GM12878 (cell line): ENCODE measurements at regions not wholly inside any gene's neighbourhood (a gene's known extent, or its start where the extent isn't known, plus 50 kb on each side); places are given as distances from the start of the nearest gene placed in this dataset.

Experiments
- ATAC-seq: fragments of 200-7000 bp; cut with Tn5 transposase; 3 replicates; pipeline ENCODE4 v1.9.1; 2020; ENCODE audit warnings: mild to moderate bottlenecking, moderate library complexity
- BruUV-seq: library from RNA; stranded (reverse); fragments of 400-500 nt; replicated peaks from 2 replicates; lab custom pipeline; 2021; lab: Mats Ljungman, UMichigan
- CTCF ChIA-PET: fragments of 300-600 bp; sonication (Branson Sonifier 250); formaldehyde crosslinking; extraction: SDS; loops from one replicate; lab custom pipeline; 2021; ENCODE audit warnings: inconsistent platforms; lab: Yijun Ruan, JAX
- POLR2A ChIA-PET: fragments of 350-600 bp; formaldehyde crosslinking; extraction: SDS; loops from one replicate; lab custom pipeline; 2021; ENCODE audit warnings: inconsistent platforms; lab: Charles Lee
- RAD21 ChIA-PET: fragments of 300-600 bp; sonication (Branson Sonifier 250); formaldehyde crosslinking; loops from one replicate; lab custom pipeline; 2023; ENCODE audit warnings: antibody characterized with exemption; ENCODE audit not compliant: unreplicated experiment; lab: Charles Lee
- SMC1A ChIA-PET: fragments of 300-600 bp; sonication (Branson Sonifier 250); formaldehyde crosslinking; loops from one replicate; lab custom pipeline; 2023; ENCODE audit not compliant: unreplicated experiment, uncharacterized antibody; lab: Charles Lee
- DNase-seq: peaks from one replicate; pipeline ENCODE4 v3.0.0-alpha.2; 2011; ENCODE audit warnings: low read depth, low spot score
- FAIRE-seq: peaks from 3 replicates; lab custom pipeline; 2011; peaks lifted over from hg19 to GRCh38; lab: Jason Lieb, UNC
- H2AFZ ChIP-seq: 2 replicates; pipeline ENCODE4 v1.6.0; 2011; ENCODE audit warnings: low read depth, low read length, control low read depth; ENCODE audit not compliant: control insufficient read depth
- H3K27ac ChIP-seq: 2 replicates; pipeline ENCODE4 v1.5.1; 2011; ENCODE audit warnings: control low read depth; ENCODE audit not compliant: control insufficient read depth, insufficient read depth
- H3K27me3 ChIP-seq, 2 experiments: replicated peaks in 1 of 2; 2 replicates each; pipeline versions ENCODE4 v1.6.0 to v1.6.1; 2011; ENCODE audit warnings: low read length in 1 of 2; ENCODE audit not compliant: control insufficient read depth in 2 of 2, insufficient read depth in 2 of 2
- H3K36me3 ChIP-seq, 2 experiments: 2 replicates each; pipeline ENCODE4 v1.5.1; 2011; ENCODE audit warnings: low read length in 1 of 2; ENCODE audit not compliant: control insufficient read depth in 2 of 2, insufficient read depth in 2 of 2
- H3K4me1 ChIP-seq: 2 replicates; pipeline ENCODE4 v1.6.1; 2011; ENCODE audit warnings: mild to moderate bottlenecking, low read length, moderate library complexity, mixed read lengths; ENCODE audit not compliant: control insufficient read depth, insufficient read depth
- H3K4me2 ChIP-seq: 2 replicates; pipeline ENCODE4 v1.6.0; 2011; ENCODE audit warnings: control low read depth; ENCODE audit not compliant: control insufficient read depth, insufficient read depth
- H3K4me3 ChIP-seq: fragments of 200-600 bp; sonication (generic); 2 replicates; pipeline ENCODE4 v1.5.1; 2016
- H3K79me2 ChIP-seq: 2 replicates; pipeline ENCODE4 v1.6.0; 2011; ENCODE audit warnings: low read length; ENCODE audit not compliant: control insufficient read depth, insufficient read depth
- H3K9ac ChIP-seq: 2 replicates; pipeline ENCODE4 v1.8.0; 2011; ENCODE audit warnings: low read length, control low read depth, mixed read lengths; ENCODE audit not compliant: control insufficient read depth, insufficient read depth
- H3K9me3 ChIP-seq: replicated peaks from 3 replicates; pipeline ENCODE4 v1.5.1; 2011; ENCODE audit warnings: mild to moderate bottlenecking, low read length; ENCODE audit not compliant: control insufficient read depth, insufficient read depth
- H4K20me1 ChIP-seq: 2 replicates; pipeline ENCODE4 v1.6.0; 2011; ENCODE audit not compliant: control insufficient read depth, insufficient read depth
- CEBPB ChIP-seq, 2 experiments: fragments of 150-350 bp in 1 of 2; IDR thresholded peaks; 2 replicates each; pipeline ENCODE4 v1.6.1; 2012 to 2014; ENCODE audit warnings: low read depth in 2 of 2, low read length in 2 of 2, borderline replicate concordance in 1 of 2, inconsistent platforms in 1 of 2
- CHD2 ChIP-seq: IDR thresholded peaks from 2 replicates; pipeline ENCODE4 v1.6.1; 2011; ENCODE audit warnings: low read depth, low read length, improper control_type of control experiment, borderline replicate concordance
- NFIC ChIP-seq: IDR thresholded peaks from 2 replicates; pipeline ENCODE4 v1.6.1; 2012; ENCODE audit warnings: low read depth, mild to moderate bottlenecking, inconsistent platforms, low read length, moderate library complexity
- NFXL1 ChIP-seq: fragments of 450-650 bp; IDR thresholded peaks from 2 replicates; pipeline ENCODE4 v1.6.1; 2017; ENCODE audit warnings: antibody characterized with exemption, mild to moderate bottlenecking, borderline replicate concordance
- NKRF ChIP-seq: fragments of 450-650 bp; conservative IDR thresholded peaks from 2 replicates; pipeline ENCODE4 v1.6.1; 2017; ENCODE audit warnings: mild to moderate bottlenecking, moderate library complexity
- NR2C2 ChIP-seq: IDR thresholded peaks from 2 replicates; pipeline ENCODE4 v1.6.1; 2011; ENCODE audit warnings: borderline replicate concordance, low read depth; ENCODE audit not compliant: control insufficient read depth, insufficient read length
- POLR2A ChIP-seq: IDR thresholded peaks from 2 replicates; pipeline ENCODE4 v1.6.1; 2011; ENCODE audit warnings: low read depth, mild to moderate bottlenecking, low read length
- RAD51 ChIP-seq: fragments of 450-650 bp; IDR thresholded peaks from 2 replicates; pipeline ENCODE4 v1.6.1; 2016; ENCODE audit warnings: moderate library complexity, mild to moderate bottlenecking, inconsistent platforms
- SP1 ChIP-seq: IDR thresholded peaks from one replicate; pipeline ENCODE4 v1.6.1; 2011; ENCODE audit warnings: low read depth, low read length
- ZNF24 ChIP-seq: fragments of 450-650 bp; IDR thresholded peaks from 2 replicates; pipeline ENCODE4 v1.6.1; 2017; ENCODE audit warnings: antibody characterized with exemption, mild to moderate bottlenecking
- WGBS: methylation state at CpG from one replicate; pipeline ENCODE4 v1.1.6; 2016; ENCODE audit warnings: low lambda C conversion rate; ENCODE audit not compliant: insufficient replicate concordance, insufficient coverage; ENCODE audit errors: missing lambda C conversion rate; 5-methylcytosine and 5-hydroxymethylcytosine counted together
- in situ Hi-C: fragments of 300-500 bp; cut with MboI; formaldehyde crosslinking; loops from 9 replicates; pipeline ENCODE4 v1.14.3; 2018; ENCODE audit warnings: mixed read lengths
- intact Hi-C: fragments of 100-400 bp; cut with micrococcal nuclease; formaldehyde crosslinking; loops from one replicate; pipeline ENCODE4 v1.14.2; 2022; ENCODE audit not compliant: unreplicated experiment

- FAIRE-seq, result no peak
- in situ Hi-C loops, result no loop called here
- H3K4me1 ChIP-seq, result no peaks in the 10 kb centered on the region
- ChIA-PET RAD21 (no interaction called here), SMC1A (no interaction called here)
- TF ChIP-seq NR2C2, result no peak
- no peak for TF ChIP-seq ZNF24
- TF ChIP-seq CEBPB (IDR thresholded peaks at IDR 0.05; ENCODE audit: borderline replicate concordance in 1 of 2, low read depth in 2 of 2, low read length in 2 of 2), result no peak
- TF ChIP-seq CHD2, result no peak
- TF ChIP-seq NFXL1, result no peak
- no peak for TF ChIP-seq SP1
- TF ChIP-seq RAD51, result no peak
- no peak for TF ChIP-seq NKRF
- TF ChIP-seq NFIC, result no peak
- TF ChIP-seq POLR2A, result no peak
- TF ChIP-seq, all 136 proteins: peak for 0
- no peak overlapping the region for H3K4me2 ChIP-seq
- no peaks in the 10 kb centered on the region for H3K79me2 ChIP-seq
- H3K9ac ChIP-seq, result no peak overlapping the region
- H2AFZ ChIP-seq, result no peak overlapping the region
- H3K36me3 ChIP-seq, result no peaks in the 10 kb centered on the region
- ATAC-seq, result no peak
- WGBS, result 30% methylated on average over 5 of the region's 5 CpGs
- H4K20me1 ChIP-seq, result no peaks in the 10 kb centered on the region
- intact Hi-C loops, result no loop called here
- no TSS peak for BruUV-seq
- CTCF ChIA-PET, result no interaction called here
- no peak overlapping the region for H3K27ac ChIP-seq
- no peak for DNase-seq
- H3K4me3 ChIP-seq, result no peak overlapping the region
- POLR2A ChIA-PET, result no interaction called here
- no peaks in the 10 kb centered on the region for H3K27me3 ChIP-seq
- H3K9me3 ChIP-seq, result no peaks in the 10 kb centered on the region
These were observed 124.0 kb downstream of the MAF start for GRCh38 chr16:79476580-79476979.
